ENCODE measurements at regions not wholly inside any gene's neighbourhood (a gene's known extent, or its start where the extent isn't known, plus 50 kb on each side); places are given as distances from the start of the nearest gene placed in this dataset.

DNA sequence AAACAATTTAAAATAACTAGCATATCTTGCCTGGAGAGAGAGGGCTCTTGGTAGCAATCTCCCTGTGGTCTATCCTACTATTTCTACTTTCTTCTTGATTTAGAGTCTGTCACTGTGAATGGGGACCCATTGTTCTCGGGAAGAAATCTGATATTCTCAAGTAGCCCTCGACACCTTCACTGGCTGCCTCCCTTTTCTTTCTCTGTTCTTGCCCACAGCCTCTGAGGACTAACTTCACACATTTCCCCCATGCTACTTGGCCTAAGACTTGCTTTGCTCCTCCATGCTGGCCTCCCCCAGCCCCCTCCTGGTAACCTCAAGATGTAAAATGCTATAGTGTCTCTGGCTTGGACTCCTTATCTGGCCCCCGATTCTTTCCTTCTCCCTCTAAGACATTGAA is 58.8 kb upstream of the NT5C1B start:
- H3K27me3 Mint-ChIP-seq (ENCODE audit: low read depth) = no peaks in the 10 kb centered on the region

DNA sequence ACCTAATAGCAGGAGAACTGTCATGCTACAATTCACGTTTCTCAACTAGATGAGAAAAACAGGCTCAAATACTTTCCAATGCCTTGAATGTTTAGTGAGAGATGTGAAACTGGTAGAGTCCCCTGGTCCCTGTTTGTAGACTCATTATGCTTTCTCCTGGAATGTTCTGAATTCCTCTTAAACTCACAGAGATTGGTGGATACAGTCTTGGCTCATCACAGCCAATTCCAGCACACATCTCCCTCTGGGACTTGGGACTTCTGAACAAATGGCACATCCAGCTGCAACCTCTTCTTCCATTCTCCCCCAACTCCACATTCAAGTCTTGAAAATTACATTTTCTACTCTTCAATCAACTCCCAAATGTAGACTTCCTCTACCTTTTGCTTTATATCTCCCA is 58.4 kb upstream of the NT5C1B start:
- H3K9me3 Mint-ChIP-seq (ENCODE audit: low read depth) = peaks cover 4% of the 10 kb centered on the region
- no peak overlapping the region for H3K4me3 Mint-ChIP-seq (ENCODE audit: unreplicated experiment)
- H3K36me3 Mint-ChIP-seq (ENCODE audit: low read depth) = no peaks in the 10 kb centered on the region
- H3K27ac Mint-ChIP-seq (ENCODE audit: unreplicated experiment) = no peak overlapping the region
- no peaks in the 10 kb centered on the region for H3K27me3 Mint-ChIP-seq (ENCODE audit: low read depth)
- no peak for DNase-seq (ENCODE audit: low spot score)
- H3K4me1 Mint-ChIP-seq (ENCODE audit: low read depth) = peaks cover 34% of the 10 kb centered on the region
- TF ChIP-seq, protein P1, sequence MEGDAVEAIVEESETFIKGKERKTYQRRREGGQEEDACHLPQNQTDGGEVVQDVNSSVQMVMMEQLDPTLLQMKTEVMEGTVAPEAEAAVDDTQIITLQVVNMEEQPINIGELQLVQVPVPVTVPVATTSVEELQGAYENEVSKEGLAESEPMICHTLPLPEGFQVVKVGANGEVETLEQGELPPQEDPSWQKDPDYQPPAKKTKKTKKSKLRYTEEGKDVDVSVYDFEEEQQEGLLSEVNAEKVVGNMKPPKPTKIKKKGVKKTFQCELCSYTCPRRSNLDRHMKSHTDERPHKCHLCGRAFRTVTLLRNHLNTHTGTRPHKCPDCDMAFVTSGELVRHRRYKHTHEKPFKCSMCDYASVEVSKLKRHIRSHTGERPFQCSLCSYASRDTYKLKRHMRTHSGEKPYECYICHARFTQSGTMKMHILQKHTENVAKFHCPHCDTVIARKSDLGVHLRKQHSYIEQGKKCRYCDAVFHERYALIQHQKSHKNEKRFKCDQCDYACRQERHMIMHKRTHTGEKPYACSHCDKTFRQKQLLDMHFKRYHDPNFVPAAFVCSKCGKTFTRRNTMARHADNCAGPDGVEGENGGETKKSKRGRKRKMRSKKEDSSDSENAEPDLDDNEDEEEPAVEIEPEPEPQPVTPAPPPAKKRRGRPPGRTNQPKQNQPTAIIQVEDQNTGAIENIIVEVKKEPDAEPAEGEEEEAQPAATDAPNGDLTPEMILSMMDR (IDR thresholded peaks at IDR 0.05) = no peak

More for the DNA sequence above, 58.8 kb upstream of the NT5C1B start:
- Mint-ChIP-seq H3K9me3 (ENCODE audit: low read depth) (peaks cover 4% of the 10 kb centered on the region), H3K4me3 (ENCODE audit: unreplicated experiment) (no peak overlapping the region), H3K27ac (ENCODE audit: unreplicated experiment) (no peak overlapping the region), H3K4me1 (ENCODE audit: low read depth) (peaks cover 38% of the 10 kb centered on the region), H3K36me3 (ENCODE audit: low read depth) (no peaks in the 10 kb centered on the region)
- TF ChIP-seq, protein P1 (IDR thresholded peaks at IDR 0.05) = no peak
- DNase-seq (ENCODE audit: low spot score) = no peak

DNA sequence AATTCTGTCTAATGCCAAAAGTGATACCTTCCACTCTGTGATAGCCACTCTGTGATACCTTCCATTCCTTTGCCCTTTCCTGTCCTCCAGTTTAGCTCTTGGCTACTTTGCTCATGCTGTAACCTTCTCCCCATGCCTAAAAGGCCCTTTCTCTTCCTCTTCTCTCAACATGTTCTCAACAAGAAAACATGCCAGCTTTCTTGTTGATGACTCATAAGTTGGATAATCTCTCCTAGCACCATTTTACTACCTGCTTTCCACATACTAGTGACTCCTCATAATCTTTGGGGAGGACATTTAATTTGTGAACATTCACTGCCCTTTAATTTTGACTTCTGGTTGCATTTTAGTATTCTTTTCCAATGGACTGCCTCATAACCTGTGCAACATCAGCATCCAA is 55.9 kb upstream of the NT5C1B start:
- TF ChIP-seq, protein P1 (IDR thresholded peaks at IDR 0.05) = no peak
- H3K9me3 Mint-ChIP-seq (ENCODE audit: low read depth) = peaks cover 4% of the 10 kb centered on the region
- no peaks in the 10 kb centered on the region for H3K36me3 Mint-ChIP-seq (ENCODE audit: low read depth)
- H3K27ac Mint-ChIP-seq (ENCODE audit: unreplicated experiment) = no peak overlapping the region
- H3K27me3 Mint-ChIP-seq (ENCODE audit: low read depth) = no peaks in the 10 kb centered on the region
- H3K4me3 Mint-ChIP-seq (ENCODE audit: unreplicated experiment) = no peak overlapping the region
- DNase-seq (ENCODE audit: low spot score) = no peak
- peaks cover 16% of the 10 kb centered on the region for H3K4me1 Mint-ChIP-seq (ENCODE audit: low read depth)

DNA sequence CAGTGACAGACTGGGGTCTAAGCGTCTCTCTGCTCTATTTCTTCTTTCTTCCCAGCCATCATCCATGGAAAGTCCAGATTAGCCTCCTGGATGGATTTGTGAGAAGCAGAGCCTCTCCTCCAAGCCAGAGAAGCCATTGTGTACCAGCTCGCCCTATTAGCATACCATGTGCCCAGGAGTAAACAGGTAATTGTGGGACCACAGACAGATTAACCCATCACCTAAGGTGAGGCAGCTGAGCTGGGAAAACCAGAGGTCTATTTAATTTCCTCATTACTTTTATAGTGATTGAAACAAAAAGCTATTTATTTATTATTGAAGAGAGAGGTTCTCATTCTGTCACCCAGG is 54.7 kb upstream of the NT5C1B start:
- Mint-ChIP-seq H3K36me3 (ENCODE audit: low read depth) (no peaks in the 10 kb centered on the region), H3K4me1 (ENCODE audit: low read depth) (peaks cover 20% of the 10 kb centered on the region), H3K27me3 (ENCODE audit: low read depth) (no peaks in the 10 kb centered on the region), H3K27ac (ENCODE audit: unreplicated experiment) (no peak overlapping the region), H3K4me3 (ENCODE audit: unreplicated experiment) (no peak overlapping the region), H3K9me3 (ENCODE audit: low read depth) (peaks cover 4% of the 10 kb centered on the region)
- TF ChIP-seq, protein P1 (IDR thresholded peaks at IDR 0.05) = no peak
- no peak for DNase-seq (ENCODE audit: low spot score)

DNA sequence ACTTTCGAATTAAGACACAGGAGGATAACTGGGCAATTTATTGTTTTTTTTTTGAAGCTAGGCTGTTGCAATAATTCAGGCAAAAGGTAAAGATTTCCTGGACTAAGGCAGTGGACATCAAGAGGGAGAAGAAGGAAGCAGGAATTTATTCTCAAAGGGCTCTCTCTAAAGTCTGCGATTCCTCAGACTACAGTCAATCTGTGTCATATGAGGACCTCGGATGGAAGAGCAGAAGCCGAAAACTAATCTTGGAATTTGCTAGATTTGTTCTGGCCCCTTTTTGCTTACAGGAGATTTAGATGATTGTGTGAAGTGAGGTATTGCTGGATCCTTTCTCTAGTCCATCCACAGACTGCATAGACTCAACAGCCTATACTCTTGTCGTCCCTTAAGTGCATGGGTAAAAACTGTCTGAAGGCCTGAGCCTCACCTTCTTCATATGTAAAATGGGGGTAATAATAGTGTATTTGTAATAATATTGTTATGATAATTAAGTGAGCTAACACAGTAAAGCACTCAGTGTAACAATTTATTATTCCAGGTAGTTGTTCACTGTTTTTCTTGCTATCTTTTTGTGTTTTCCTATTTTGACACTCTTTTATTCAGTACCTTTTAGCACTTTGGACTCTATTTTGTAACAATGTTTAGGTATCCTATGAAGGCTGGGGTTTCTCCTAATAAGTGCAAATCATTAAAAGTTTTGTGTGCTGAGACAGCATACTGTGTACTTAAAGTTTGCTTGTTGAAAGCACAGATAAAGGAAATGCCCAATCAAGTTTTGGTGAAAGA is 54.2 kb upstream of the NT5C1B start:
- Mint-ChIP-seq H3K27me3 (ENCODE audit: low read depth) (no peaks in the 10 kb centered on the region), H3K4me1 (ENCODE audit: low read depth) (peaks cover 19% of the 10 kb centered on the region), H3K27ac (ENCODE audit: unreplicated experiment) (no peak overlapping the region), H3K9me3 (ENCODE audit: low read depth) (peaks cover 4% of the 10 kb centered on the region), H3K36me3 (ENCODE audit: low read depth) (no peaks in the 10 kb centered on the region), H3K4me3 (ENCODE audit: unreplicated experiment) (no peak overlapping the region)
- TF ChIP-seq, protein P1 (IDR thresholded peaks at IDR 0.05) = no peak
- DNase-seq (ENCODE audit: low spot score) = no peak
